OCI-M2 (cell line): ENCODE measurements at regions not wholly inside any gene's neighbourhood (a gene's known extent, or its start where the extent isn't known, plus 50 kb on each side); places are given as distances from the start of the nearest gene placed in this dataset.
"Not testable (repeated sequence)": the region's sequence is repeated elsewhere in the genome, so short reads cannot be mapped to it uniquely, and the experiment has no call there.

ENCODE experiments used
- DNase-seq: peaks from one replicate; lab custom pipeline; 2025; ENCODE audit not compliant: unreplicated experiment; lab: John Stamatoyannopoulos, UW

GRCh38 chr7:121501566-121501965 lies 105.5 kb upstream of the FAM3C start:
- DNase-seq, result no peak

- no peak for DNase-seq
Observed at GRCh38 chr7:121500360-121501058, 104.4 kb upstream of the FAM3C start.

GRCh38 chr7:121499624-121500023 lies 103.5 kb upstream of the FAM3C start:
- no peak for DNase-seq

GRCh38 chr7:121498816-121499215 lies 102.7 kb upstream of the FAM3C start:
- no peak for DNase-seq

GRCh38 chr7:121497545-121497944 lies 101.4 kb upstream of the FAM3C start:
- DNase-seq, result not testable (repeated sequence)

DNA sequence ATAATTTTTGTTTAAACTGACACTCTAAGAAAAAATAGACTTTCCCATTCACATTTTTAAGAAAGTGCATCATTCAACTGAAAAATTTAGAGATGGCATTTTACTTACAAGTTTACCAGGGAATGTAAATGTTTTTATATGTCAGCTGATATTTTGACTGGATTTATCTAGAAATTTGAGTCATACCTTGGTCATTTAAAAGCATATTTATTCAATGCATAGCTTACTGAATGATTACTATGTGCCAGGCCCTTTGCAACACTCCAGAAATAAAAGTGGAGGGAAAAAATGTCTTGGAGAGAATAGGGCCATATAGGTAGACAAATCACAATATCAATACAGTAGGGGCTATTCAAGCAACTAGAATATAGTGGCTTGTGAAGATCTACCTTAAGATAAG lies 98.4 kb upstream of the FAM3C start:
- no peak for DNase-seq

DNA sequence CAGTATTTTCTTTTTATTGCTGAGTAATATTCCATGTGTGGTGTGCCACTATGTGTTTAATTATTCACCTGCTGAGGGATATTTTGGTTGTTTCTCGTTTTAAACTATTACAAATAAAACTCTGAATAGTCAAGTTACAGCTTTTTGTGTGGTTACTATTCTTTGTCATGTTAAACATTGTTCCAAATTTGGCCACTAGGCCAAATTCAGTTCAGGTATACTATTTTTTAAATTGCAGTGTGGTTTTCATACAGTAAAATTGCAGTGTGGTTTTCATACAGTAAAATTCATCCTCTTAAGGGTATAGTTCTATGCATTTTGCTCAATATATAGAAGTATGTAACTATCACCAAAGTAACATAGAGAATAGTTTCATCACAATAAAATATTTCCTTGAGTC lies 97.4 kb upstream of the FAM3C start:
- DNase-seq, result no peak

DNA sequence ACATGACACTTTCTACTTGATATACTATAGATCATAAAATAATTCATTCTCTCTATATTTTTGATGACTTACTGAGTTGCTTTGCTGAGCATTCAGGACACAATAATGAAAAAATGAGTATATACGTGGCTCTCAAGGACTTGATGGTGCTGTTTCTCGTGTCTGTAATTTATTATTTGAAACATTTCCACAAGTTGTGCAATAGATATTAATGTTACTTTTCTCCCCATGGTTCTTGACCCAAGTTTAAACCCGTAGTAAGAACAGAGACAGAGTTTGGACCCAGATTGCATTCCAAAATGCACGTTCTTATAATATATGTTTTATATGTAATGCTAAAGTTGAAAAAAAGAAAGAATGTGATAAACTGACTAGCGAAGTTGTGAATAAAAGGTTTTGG lies 94.2 kb upstream of the FAM3C start:
- DNase-seq, result no peak

GRCh38 chr7:121489440-121489839 lies 93.3 kb upstream of the FAM3C start:
- DNase-seq, result no peak

- DNase-seq, result no peak
Observed at GRCh38 chr7:121488111-121488650, 92.1 kb upstream of the FAM3C start.

DNA sequence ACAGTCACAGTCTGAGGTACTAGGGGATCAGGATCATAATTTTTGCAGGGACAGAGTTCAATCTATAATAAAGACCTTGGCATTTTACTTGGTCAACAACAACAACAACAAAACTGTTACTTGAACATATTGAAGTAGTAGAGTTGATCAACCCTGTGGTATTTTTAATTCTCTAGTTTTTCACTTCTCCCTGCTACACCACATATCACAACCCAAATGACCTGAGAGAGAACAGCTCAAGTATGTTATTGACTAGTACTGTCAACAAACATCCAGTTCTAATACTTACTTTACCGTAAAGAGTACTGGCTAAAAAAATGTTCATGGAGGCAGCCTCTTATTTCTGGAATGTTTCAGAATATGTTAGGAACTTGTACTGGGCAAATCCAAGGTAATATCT lies 90.5 kb upstream of the FAM3C start:
- DNase-seq, result no peak

GRCh38 chr7:121485467-121486243 lies 89.5 kb upstream of the FAM3C start:
- DNase-seq, result no peak

GRCh38 chr7:121484089-121484763 lies 88.1 kb upstream of the FAM3C start:
- DNase-seq, result no peak

GRCh38 chr7:121480566-121481335 lies 84.6 kb upstream of the FAM3C start:
- DNase-seq, result no peak

GRCh38 chr7:121480058-121480457 lies 84.0 kb upstream of the FAM3C start:
- DNase-seq, result no peak

DNA sequence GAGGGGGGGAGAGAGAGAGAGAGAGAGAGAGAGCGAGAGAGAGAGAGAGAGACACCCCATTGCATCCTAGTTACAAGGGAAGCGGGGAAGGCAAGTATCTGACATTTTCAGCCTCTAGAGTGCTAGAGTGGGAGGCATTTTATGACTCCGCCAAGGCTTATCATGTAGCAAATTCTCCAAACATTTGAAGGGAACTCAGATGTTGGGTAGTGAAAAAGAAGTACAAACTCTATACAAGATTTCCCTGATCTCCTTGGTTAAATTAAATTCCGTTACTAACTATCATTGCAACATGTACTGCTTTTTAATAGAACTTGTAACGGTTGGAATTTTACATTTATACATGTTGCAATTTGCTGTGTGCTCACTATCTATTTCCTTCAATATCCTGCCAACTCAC lies 83.4 kb upstream of the FAM3C start:
- DNase-seq, result no peak

DNA sequence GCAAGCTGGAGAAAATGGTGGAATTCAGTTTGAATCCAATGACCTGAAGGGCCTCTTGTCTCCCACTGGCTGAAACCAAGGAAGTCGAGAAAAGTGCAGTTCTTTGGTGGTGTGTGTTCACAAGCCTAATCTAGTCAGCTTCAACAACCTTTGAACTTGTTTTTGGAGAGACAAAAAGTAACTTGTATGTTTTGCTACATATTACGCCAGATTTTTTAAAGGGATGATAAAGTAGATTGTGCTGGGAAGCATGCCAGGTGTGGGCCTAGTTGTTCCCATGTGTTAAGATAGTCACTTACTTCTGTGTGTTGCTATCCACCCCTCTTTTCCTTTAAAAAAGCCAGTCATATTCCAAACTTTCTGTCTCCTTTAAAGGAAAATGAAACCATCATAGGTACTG lies 79.7 kb upstream of the FAM3C start:
- no peak for DNase-seq

DNA sequence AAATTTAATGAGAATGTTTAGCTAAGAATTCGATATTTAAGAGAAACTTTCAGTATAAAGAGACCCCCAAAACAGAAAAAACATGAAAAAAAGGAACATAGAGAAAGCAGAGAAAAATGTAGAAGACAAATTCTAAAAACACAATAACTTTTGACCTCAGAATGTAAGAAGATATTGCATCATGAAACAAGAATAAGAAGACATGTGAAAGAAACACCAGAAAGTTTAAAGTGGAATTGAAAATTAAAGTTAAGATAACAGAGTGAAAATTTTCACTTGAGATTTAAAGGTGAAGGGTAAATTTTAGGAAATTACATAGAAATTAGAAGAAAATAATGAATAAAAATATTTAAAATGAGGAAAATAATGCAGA lies 78.2 kb upstream of the FAM3C start:
- no peak for DNase-seq

- no peak for DNase-seq
Observed at GRCh38 chr7:121473645-121474300, 77.7 kb upstream of the FAM3C start.

GRCh38 chr7:121466455-121466854 lies 70.3 kb upstream of the FAM3C start:
- DNase-seq, result no peak

- DNase-seq, result no peak
Observed at GRCh38 chr7:121459148-121459547, 63.0 kb upstream of the FAM3C start.
